ENCODE measurements at regions not wholly inside any gene's neighbourhood (a gene's known extent, or its start where the extent isn't known, plus 50 kb on each side); places are given as distances from the start of the nearest gene placed in this dataset.

DNA sequence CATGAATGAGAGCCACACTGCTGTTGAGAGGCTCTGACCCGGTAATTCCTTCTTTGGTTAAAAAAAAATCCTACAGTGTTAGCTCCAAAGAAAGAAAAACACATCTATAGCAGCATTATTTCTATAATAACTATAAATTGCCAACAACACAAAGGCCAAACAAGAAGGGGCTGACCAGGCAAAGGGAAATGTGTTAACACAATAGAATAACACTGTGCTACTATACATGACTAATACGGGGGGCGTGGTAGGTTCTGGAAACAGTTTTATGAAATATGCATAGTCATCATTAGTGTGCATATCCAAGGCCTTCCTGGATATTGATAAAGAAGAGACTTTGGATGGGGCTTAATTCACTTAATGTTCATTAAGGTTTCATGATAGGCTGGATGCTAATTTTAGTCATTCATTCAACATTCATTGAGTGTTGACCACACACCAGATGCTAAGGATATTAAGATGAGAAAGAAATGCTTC is 50.0 kb upstream of the CCL1 start:
- Histone ChIP-seq H3K4me1 (no peaks in the 10 kb centered on the region), H3K36me3 (no peaks in the 10 kb centered on the region), H3K27ac (no peak overlapping the region), H3K27me3 (peaks cover 49% of the 10 kb centered on the region), H3K4me3 (no peak overlapping the region), H3K9me3 (no peaks in the 10 kb centered on the region)
- 63% methylated on average over 3 of the region's 3 CpGs for WGBS
- DNase-seq (ENCODE audit: low spot score in 2 of 2), result no peak
- TF ChIP-seq POLR2A (IDR thresholded peaks at IDR 0.05) (no peak), EP300 (IDR thresholded peaks at IDR 0.05) (no peak), POLR2AphosphoS5 (IDR thresholded peaks at IDR 0.05) (no peak)
- TF ChIP-seq, protein P1, sequence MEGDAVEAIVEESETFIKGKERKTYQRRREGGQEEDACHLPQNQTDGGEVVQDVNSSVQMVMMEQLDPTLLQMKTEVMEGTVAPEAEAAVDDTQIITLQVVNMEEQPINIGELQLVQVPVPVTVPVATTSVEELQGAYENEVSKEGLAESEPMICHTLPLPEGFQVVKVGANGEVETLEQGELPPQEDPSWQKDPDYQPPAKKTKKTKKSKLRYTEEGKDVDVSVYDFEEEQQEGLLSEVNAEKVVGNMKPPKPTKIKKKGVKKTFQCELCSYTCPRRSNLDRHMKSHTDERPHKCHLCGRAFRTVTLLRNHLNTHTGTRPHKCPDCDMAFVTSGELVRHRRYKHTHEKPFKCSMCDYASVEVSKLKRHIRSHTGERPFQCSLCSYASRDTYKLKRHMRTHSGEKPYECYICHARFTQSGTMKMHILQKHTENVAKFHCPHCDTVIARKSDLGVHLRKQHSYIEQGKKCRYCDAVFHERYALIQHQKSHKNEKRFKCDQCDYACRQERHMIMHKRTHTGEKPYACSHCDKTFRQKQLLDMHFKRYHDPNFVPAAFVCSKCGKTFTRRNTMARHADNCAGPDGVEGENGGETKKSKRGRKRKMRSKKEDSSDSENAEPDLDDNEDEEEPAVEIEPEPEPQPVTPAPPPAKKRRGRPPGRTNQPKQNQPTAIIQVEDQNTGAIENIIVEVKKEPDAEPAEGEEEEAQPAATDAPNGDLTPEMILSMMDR (IDR thresholded peaks at IDR 0.05), result no peak
